ENCODE measurements at regions not wholly inside any gene's neighbourhood (a gene's known extent, or its start where the extent isn't known, plus 50 kb on each side); places are given as distances from the start of the nearest gene placed in this dataset.

- DNase-seq: no peak
Measured at GRCh38 chr2:23237147-23237546, 147.8 kb upstream of the KLHL29 start.

GRCh38 chr2:23238011-23238657 lies 146.8 kb upstream of the KLHL29 start:
- no peak for DNase-seq

- DNase-seq: no peak
Measured at GRCh38 chr2:23239374-23239773, 145.6 kb upstream of the KLHL29 start.

- no peak for DNase-seq
Measured at GRCh38 chr2:23241121-23241520, 143.9 kb upstream of the KLHL29 start.

GRCh38 chr2:23241611-23242245 lies 143.3 kb upstream of the KLHL29 start:
- no peak for DNase-seq

GRCh38 chr2:23243073-23243659 lies 141.8 kb upstream of the KLHL29 start:
- DNase-seq: no peak

- DNase-seq: no peak
Measured at GRCh38 chr2:23244617-23245016, 140.4 kb upstream of the KLHL29 start.

- DNase-seq: no peak
Measured at GRCh38 chr2:23246992-23247683, 137.8 kb upstream of the KLHL29 start.

- DNase-seq: no peak
Measured at GRCh38 chr2:23248667-23249066, 136.3 kb upstream of the KLHL29 start.

GRCh38 chr2:23249348-23249747 lies 135.6 kb upstream of the KLHL29 start:
- DNase-seq: no peak

GRCh38 chr2:23250371-23250770 lies 134.6 kb upstream of the KLHL29 start:
- no peak for DNase-seq

- no peak for DNase-seq
Measured at GRCh38 chr2:23256643-23257042, 128.3 kb upstream of the KLHL29 start.

- no peak for DNase-seq
Measured at GRCh38 chr2:23260621-23261020, 124.4 kb upstream of the KLHL29 start.

- DNase-seq: no peak
Measured at GRCh38 chr2:23268467-23269263, 116.3 kb upstream of the KLHL29 start.

- no peak for DNase-seq
Measured at GRCh38 chr2:23269747-23270146, 115.2 kb upstream of the KLHL29 start.

- DNase-seq: no peak
Measured at GRCh38 chr2:23270810-23271209, 114.2 kb upstream of the KLHL29 start.

- DNase-seq: no peak
Measured at GRCh38 chr2:23271230-23271629, 113.7 kb upstream of the KLHL29 start.

GRCh38 chr2:23273786-23274185 lies 111.2 kb upstream of the KLHL29 start:
- no peak for DNase-seq

- no peak for DNase-seq
Measured at GRCh38 chr2:23280401-23280800, 104.6 kb upstream of the KLHL29 start.

GRCh38 chr2:23283653-23284052 lies 101.3 kb upstream of the KLHL29 start:
- DNase-seq: no peak

- DNase-seq: no peak
Measured at GRCh38 chr2:23285091-23285800, 99.7 kb upstream of the KLHL29 start.

- no peak for DNase-seq
Measured at GRCh38 chr2:23286031-23286757, 98.8 kb upstream of the KLHL29 start.
